Ascending aorta (tissue), 2 donors: ENCODE measurements at regions not wholly inside any gene's neighbourhood (a gene's known extent, or its start where the extent isn't known, plus 50 kb on each side); places are given as distances from the start of the nearest gene placed in this dataset.

Experiments
- DNase-seq, 2 donors: peaks; one replicate each; pipeline ENCODE4 v3.0.0-alpha.2; 2019; ENCODE audit warnings: low spot score in 2 of 2
- H3K27ac ChIP-seq, 2 donors: fragments of 200-600 bp; sonication (generic); one replicate each; pipeline ENCODE4 v1.5.1; 2016 to 2017; ENCODE audit warnings: mild to moderate bottlenecking in 1 of 2
- H3K27me3 ChIP-seq: fragments of 200-600 bp; sonication (generic); one replicate; pipeline ENCODE4 v1.5.1; 2017
- H3K36me3 ChIP-seq, 2 donors: fragments of 200-600 bp; sonication (generic); one replicate each; pipeline ENCODE4 v1.5.1; 2016
- H3K4me1 ChIP-seq, 2 donors: fragments of 200-600 bp; sonication (generic); one replicate each; pipeline ENCODE4 v1.5.1; 2016 to 2017; ENCODE audit warnings: mild to moderate bottlenecking in 1 of 2
- H3K4me3 ChIP-seq, 2 donors: fragments of 200-600 bp; sonication (generic); one replicate each; pipeline ENCODE4 v1.5.1; 2016 to 2017; ENCODE audit warnings: mild to moderate bottlenecking in 1 of 2
- H3K9me3 ChIP-seq, 2 donors: fragments of 200-600 bp; sonication (generic); one replicate each; pipeline ENCODE4 v1.5.1; 2016
- CTCF ChIP-seq, 3 experiments: fragments of 200-600 bp in 2 of 3; fragments of 450-650 bp in 1 of 3; sonication (generic) in 2 of 3; IDR thresholded peaks; one replicate each; pipeline ENCODE4 v1.5.1; 2016 to 2019; ENCODE audit warnings: antibody characterized with exemption in 3 of 3, mild to moderate bottlenecking in 1 of 3, moderate library complexity in 1 of 3
- intact Hi-C: fragments of 100-400 bp; cut with DNase I; formaldehyde crosslinking; loops from one replicate; pipeline ENCODE4 v1.15.1; 2023

DNA sequence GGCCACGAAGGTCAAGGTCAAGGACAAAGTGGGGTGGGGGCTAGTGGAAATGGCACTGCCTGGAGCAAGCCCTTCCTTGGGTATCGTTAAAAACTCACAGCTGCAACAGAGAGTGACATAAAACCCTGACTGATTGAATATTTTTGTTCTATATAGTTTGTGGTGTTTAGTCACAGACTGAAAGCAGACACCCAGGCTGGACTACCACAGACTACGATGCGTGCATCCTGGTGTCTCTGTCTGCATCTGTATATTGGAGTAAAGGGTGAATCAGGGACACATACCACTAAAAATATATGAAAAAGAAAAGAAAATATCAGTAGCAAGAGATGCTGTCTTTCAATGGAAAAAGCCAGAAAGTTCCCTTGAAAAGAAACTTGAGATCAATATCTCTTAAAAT is 101.4 kb downstream of the KLF6 start:
- Histone ChIP-seq H3K9me3 (no peaks in the 10 kb centered on the region), H3K4me3 (no peak overlapping the region), H3K27me3 (no peaks in the 10 kb centered on the region), H3K36me3 (no peaks in the 10 kb centered on the region), H3K27ac (no peak overlapping the region), H3K4me1 (no peaks in the 10 kb centered on the region)
- TF ChIP-seq CTCF (IDR thresholded peaks at IDR 0.05) = no peak
- intact Hi-C loops = no loop called here
- no peak for DNase-seq

DNA sequence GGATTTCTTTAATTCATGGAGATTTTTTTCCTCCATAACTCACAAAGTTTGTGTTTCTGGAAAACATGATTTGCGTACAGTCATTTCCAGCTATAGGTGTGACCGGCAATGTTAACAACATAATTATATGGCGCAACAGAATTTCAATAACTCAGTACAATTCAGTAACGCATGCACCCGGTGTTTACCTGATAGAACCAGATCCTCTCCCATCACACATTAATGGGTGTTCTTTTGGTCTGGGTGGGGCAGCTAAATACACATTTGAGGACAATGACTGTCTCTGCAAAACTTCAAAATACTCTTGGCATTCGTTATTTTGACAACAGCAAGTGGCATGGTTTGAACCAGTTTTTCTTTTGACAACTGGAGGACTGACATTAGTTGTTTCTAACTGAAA is 102.3 kb downstream of the KLF6 start:
- H3K27me3 ChIP-seq = no peaks in the 10 kb centered on the region
- intact Hi-C loops = no loop called here
- TF ChIP-seq CTCF (IDR thresholded peaks at IDR 0.05) = no peak
- no peaks in the 10 kb centered on the region for H3K4me1 ChIP-seq
- DNase-seq = no peak
- H3K36me3 ChIP-seq = no peaks in the 10 kb centered on the region
- H3K4me3 ChIP-seq = no peak overlapping the region
- no peaks in the 10 kb centered on the region for H3K9me3 ChIP-seq
- H3K27ac ChIP-seq = no peak overlapping the region

DNA sequence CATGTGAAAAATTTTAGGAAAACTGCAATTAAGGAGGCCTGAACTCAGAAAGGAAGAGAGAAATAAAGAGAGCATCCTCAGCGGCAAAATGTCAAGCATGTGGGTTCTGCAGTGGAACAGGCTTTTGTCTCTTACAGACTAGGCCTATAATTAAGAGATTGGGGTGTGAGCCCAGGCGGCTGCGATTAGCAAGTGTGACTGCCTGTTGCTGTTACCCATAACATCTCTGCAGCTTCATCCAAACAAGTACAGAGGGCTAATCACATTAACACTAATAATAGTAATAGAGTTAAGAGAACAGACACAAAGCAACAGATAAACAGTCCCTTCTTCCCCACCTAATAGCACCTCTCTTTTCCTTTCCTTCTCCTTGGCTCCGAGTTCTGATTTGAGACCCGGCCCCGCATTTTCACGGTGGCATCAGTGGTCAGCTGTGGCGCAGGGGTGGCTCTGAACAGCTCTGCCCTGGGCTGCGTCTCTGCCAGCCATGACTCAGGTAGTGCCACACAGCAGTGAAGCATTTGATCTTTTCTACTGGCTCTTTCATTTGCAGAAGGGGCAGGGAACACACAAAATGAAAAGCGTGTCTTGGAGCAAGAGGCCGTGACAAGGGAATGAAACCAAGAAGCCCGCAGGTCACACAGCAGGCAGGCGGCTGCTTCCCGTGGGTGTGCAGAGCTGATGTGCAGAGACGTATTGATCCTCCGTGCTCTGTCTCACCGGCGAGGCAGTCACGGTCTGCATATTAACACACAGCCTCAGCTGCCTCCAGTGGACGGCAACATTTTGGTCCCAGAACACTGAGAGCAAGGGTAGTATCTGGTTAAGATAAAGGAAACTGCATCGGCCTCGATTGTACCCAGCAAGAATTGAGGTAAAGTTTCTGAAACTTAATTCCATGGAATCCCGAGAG is 103.1 kb downstream of the KLF6 start:
- no peaks in the 10 kb centered on the region for H3K9me3 ChIP-seq
- H3K4me1 ChIP-seq = no peaks in the 10 kb centered on the region
- no peak for TF ChIP-seq CTCF (IDR thresholded peaks at IDR 0.05)
- no peak overlapping the region for H3K27ac ChIP-seq
- no peak overlapping the region for H3K4me3 ChIP-seq
- no peaks in the 10 kb centered on the region for H3K36me3 ChIP-seq
- intact Hi-C loops = no loop called here
- no peak for DNase-seq
- no peaks in the 10 kb centered on the region for H3K27me3 ChIP-seq

- Histone ChIP-seq H3K36me3 (no peaks in the 10 kb centered on the region), H3K9me3 (no peaks in the 10 kb centered on the region), H3K27me3 (no peaks in the 10 kb centered on the region), H3K4me3 (no peak overlapping the region), H3K27ac (no peak overlapping the region), H3K4me1 (no peaks in the 10 kb centered on the region)
- DNase-seq = no peak
- no peak for TF ChIP-seq CTCF (IDR thresholded peaks at IDR 0.05)
- intact Hi-C loops = no loop called here
These were observed 104.9 kb downstream of the KLF6 start for GRCh38 chr10:3679950-3680629.

GRCh38 chr10:3678629-3679227 is 106.3 kb downstream of the KLF6 start:
- no peak for DNase-seq
- Histone ChIP-seq H3K9me3 (no peaks in the 10 kb centered on the region), H3K27ac (no peak overlapping the region), H3K4me3 (no peak overlapping the region), H3K4me1 (no peaks in the 10 kb centered on the region), H3K27me3 (no peaks in the 10 kb centered on the region), H3K36me3 (no peaks in the 10 kb centered on the region)
- intact Hi-C loops = no loop called here
- no peak for TF ChIP-seq CTCF (IDR thresholded peaks at IDR 0.05)
